Activated CD8-positive, alpha-beta memory T cell treated with anti-CD3 and anti-CD28 coated beads, Interleukin-2, amount 50 U/mL, for 48 hours (primary cell): ENCODE measurements at regions not wholly inside any gene's neighbourhood (a gene's known extent, or its start where the extent isn't known, plus 50 kb on each side); places are given as distances from the start of the nearest gene placed in this dataset.
"Not testable (repeated sequence)": the region's sequence is repeated elsewhere in the genome, so short reads cannot be mapped to it uniquely, and the experiment has no call there.

Source experiments
- DNase-seq: peaks from one replicate; pipeline ENCODE4 v3.0.0-alpha.2; 2020

DNA sequence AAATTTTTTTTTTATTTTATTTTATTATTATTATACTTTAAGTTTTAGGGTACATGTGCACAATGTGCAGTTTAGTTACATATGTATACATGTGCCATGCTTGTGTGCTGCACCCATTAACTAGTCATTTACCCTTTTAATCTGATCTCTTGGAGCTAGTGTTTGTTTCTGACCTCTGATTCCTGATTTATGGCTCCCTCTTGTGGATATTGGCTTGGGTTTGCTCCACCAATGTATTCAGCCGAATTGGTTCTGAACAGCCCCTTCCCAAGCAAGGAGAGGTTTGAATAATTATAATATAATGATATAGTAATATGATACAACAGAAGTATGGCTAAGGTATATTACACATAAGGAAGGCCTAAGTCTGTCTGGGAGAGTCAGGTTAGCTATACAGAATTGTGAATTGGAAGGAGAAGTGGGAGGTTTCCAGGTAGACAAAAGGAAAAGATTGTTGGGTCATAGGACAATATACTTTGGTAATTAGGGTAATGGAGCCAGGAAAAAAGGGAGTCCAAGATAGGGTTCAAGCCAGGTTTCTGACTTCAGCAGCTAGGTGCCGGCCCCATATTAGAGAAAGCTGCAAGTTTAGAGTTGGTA lies 53.1 kb upstream of the HMCN1 start:
- no peak for DNase-seq

DNA sequence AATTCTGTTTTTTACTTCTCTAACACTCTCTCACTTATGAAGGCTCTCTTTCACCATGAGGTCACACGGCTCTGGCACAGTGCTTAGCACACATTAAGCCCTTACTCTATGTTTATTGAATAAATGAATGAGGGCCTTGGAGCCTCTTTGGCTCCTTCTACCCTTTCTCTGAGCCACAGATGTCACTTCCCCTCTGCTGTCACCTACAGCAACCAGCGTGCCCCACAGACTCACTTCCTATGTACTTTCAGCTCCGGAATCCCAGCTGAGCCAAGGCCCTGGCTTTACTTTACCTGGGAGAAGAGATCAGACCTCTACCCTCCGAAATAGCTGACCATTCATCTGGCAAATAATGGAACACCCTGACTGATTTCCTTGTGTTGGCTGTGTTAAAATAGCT lies 53.7 kb upstream of the HMCN1 start:
- no peak for DNase-seq

DNA sequence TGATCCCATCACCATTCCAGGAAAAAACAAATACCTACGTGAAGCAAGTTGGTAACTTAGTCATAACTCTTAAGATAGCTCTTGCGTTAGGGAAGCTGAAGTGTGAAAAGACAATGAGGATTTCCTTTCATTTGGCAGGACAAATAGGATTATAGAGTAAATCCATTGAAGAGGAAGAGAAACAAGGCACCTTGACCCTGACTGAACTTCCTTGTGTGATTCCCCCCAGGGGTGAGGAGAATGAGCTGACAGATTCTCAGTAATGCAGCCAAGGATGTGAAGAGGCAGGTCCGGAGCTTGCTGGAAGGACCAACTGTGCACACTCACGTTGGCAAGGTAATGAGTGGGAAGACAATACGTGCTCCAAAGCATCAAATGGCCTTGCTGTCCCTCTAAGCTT lies 55.0 kb upstream of the HMCN1 start:
- no peak for DNase-seq

GRCh38 chr1:185676969-185677368 lies 57.2 kb upstream of the HMCN1 start:
- no peak for DNase-seq

DNA sequence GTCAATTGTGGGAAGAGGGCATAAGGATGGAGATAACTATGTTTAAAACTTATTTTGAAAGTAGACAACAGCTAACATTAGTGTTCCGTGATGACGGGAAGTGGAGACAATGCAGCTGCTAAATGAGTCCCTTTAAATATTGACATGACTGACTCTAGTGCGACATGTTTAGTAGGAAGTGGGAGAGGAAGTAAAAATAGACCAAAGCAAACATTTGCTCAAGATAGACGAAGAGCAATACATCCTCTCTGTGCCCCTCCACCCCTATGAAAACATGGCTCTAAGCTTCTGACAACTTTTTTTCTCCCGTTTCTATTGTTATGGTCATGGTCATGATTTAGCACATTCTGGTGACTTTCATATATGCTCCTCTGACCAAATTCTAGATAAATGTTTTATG lies 60.0 kb upstream of the HMCN1 start:
- no peak for DNase-seq

GRCh38 chr1:185672719-185673360 lies 61.4 kb upstream of the HMCN1 start:
- no peak for DNase-seq

- no peak for DNase-seq
Observed at GRCh38 chr1:185670187-185670627, 64.0 kb upstream of the HMCN1 start.

GRCh38 chr1:185668013-185668412 lies 66.2 kb upstream of the HMCN1 start:
- DNase-seq: no peak

DNA sequence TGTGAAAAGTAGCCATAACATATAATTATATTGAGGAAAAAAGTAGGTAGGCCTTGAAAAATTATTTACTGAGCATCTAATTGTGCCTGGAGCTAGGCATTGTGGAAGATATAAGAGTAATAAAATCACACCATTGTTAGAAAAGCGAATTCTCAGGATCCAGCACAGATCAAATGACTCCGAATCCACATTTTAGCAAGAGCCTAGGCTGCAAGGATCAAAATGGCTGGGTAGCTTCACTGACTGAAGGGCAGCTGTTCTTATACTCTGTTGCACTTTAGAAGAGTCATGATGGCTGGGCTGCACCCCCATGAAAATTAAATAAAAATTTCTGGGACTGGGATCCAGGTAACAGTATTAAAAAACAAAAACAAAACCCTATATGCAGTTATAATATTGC lies 67.6 kb upstream of the HMCN1 start:
- DNase-seq: no peak

GRCh38 chr1:185663771-185664296 lies 70.4 kb upstream of the HMCN1 start:
- DNase-seq: no peak

DNA sequence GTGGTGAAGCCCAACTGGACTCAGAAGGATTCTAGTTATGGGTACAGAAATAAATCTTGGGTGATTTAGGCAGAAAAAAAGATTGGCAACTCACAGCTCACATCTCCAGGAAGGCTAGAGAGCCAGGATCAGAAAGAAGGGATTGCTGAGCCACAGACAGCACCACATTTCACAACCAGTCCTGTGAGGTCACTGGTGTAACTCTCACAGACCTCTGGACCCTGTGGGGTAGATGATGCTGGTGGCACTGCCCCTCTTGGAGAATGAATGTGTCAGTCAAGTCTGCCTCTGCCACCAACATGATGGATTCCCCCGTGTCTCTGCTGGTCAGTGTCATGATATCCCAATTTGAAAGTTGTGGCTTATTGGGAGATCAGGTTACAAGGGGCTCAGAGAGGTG lies 70.9 kb upstream of the HMCN1 start:
- no peak for DNase-seq

- DNase-seq: no peak
Observed at GRCh38 chr1:185661971-185662370, 72.2 kb upstream of the HMCN1 start.

DNA sequence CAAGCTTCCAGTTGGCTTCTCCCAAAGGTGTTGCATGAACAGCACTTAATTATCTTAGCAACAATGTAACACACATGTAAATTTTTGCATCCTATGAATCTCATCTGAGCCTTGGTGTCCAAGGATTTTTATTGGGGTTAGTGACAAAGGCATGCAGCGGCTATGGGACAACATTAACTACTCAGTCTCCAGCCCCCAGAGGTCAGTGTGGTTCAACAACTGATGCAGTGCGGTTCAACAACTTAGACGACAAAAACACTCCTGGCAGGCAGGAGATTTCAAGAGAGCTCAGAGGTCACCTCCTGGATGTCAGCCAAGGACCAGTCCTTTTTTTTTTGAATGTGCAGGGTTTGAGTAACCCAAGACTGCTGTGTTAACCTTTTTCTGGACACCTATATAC lies 77.5 kb upstream of the HMCN1 start:
- no peak for DNase-seq

DNA sequence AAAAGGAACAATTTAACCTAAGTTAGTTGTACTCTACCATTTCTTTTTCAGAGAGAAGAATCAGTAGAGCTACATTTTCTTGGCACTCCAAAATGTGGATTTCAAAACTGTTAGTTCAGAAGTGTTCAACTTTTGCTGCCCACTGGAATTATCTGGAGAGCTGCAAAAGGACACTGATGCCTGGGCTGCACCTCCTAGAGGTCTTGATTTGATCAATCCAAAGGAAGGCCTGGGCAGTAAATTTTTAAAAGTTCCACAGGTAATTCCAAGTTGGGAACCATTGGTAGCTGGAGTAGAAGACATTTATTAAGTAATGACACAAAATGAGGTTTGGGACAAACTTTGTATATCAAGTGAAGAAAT lies 79.3 kb upstream of the HMCN1 start:
- DNase-seq: no peak

DNA sequence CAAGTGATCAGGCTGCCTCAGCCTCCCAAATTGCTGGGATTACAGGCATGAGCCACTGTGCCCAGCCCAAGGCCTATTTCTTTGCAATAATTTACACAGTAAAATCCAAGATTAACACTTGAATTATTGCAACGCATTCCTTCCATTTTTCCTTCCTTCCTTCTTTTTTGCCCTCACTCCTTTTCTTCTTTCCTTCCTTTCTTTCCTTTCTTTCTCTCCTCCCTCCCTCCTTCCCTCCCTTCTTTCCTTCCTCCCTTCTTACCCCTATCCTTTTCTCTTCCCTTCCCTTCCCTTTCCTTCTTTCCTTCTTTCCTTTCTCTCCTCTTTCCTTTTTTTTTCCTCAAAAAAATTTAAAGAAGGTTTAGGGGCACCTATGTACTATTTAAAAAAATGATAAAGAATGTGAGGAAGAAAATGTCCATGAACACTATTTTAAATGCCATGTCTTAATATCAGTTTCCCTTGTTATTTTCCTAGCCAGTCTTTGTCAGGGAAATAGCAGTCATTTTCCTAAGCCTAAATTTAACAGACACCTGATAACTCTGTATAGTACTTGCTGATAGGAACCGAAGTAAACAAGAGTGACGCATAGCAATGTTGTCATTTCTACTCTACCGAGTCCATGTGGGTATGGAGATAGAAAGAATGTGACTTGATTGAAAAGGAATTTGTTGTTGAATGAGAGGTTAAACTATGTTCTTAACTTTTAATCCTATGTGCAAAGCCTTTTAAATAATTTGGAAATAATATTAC lies 79.8 kb upstream of the HMCN1 start:
- no peak for DNase-seq

- no peak for DNase-seq
Observed at GRCh38 chr1:185653615-185654014, 80.6 kb upstream of the HMCN1 start.

- no peak for DNase-seq
Observed at GRCh38 chr1:185652348-185652747, 81.8 kb upstream of the HMCN1 start.

GRCh38 chr1:185650602-185651230 lies 83.5 kb upstream of the HMCN1 start:
- DNase-seq: no peak

- no peak for DNase-seq
Observed at GRCh38 chr1:185648858-185649589, 85.2 kb upstream of the HMCN1 start.

GRCh38 chr1:185647597-185648267 lies 86.5 kb upstream of the HMCN1 start:
- DNase-seq: not testable (repeated sequence)

DNA sequence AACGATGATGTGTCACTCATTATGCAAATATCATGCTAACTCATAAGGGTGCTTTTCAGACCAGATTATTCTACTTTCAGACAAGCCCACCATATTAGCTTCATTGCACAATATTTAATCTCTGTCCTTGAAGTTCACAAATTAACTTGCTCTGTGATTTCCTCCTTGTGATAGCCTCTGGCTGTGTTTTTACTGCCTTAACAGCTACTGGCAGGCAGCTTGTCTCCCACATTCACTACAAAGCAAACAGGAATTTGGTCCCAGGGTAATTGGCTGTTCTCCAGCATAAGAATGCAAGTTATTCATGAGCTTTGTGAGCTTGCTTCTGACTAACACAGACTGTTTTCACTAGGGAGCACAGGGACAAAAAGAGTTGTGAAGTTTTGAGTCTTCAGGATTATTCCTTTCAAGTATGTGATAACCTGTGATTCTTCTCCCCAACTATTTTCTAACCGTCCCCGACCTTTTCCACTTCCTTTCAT lies 87.9 kb upstream of the HMCN1 start:
- no peak for DNase-seq

DNA sequence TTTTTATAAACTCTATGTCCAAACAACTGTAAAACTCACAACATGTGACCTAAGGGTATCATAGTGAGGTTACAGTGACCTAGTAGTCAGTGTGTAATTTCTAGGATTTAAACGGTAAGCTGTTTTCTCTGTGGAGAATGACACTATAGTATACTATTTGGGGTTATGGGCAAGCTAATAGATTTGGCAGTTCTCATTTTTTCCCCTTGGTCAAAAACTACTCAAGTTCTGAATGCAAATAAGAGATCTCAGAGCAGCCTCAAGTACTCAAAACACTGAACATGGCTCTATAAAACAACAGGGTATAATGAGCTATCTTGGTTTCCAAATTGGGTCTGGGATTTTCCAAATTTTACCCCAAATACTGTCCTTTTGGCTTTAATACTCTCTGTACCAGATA lies 88.5 kb upstream of the HMCN1 start:
- no peak for DNase-seq
